Liver (tissue), 2 donors: ENCODE measurements at regions not wholly inside any gene's neighbourhood (a gene's known extent, or its start where the extent isn't known, plus 50 kb on each side); places are given as distances from the start of the nearest gene placed in this dataset.

Source experiments
- CTCF ChIP-seq: fragments of 150-350 bp; IDR thresholded peaks from 2 replicates; pipeline ENCODE4 v1.5.1; 2017; ENCODE audit warnings: improper control_type of control experiment, low read depth, low read length; ENCODE audit not compliant: missing input control
- MAX ChIP-seq: IDR thresholded peaks from 2 replicates; pipeline ENCODE4 v1.6.1; 2016; ENCODE audit warnings: antibody characterized with exemption
- YY1 ChIP-seq: IDR thresholded peaks from 2 replicates; pipeline ENCODE4 v1.6.1; 2016; ENCODE audit warnings: antibody characterized with exemption, mild to moderate bottlenecking
- donor health status: healthy.

- TF ChIP-seq MAX (no peak), CTCF (no peak), YY1 (no peak)
Observed at GRCh38 chr20:58596750-58597248, 54.3 kb upstream of the STX16 start.
